ENCODE measurements at regions not wholly inside any gene's neighbourhood (a gene's known extent, or its start where the extent isn't known, plus 50 kb on each side); places are given as distances from the start of the nearest gene placed in this dataset.

GRCh38 chr20:1720845-1721475 is 63.4 kb upstream of the SIRPG start:
- no peak for FAIRE-seq
- Histone ChIP-seq H3K27me3 (ENCODE audit: control insufficient read depth in 3 of 3, insufficient read depth in 3 of 3, low read length in 3 of 3) (peaks cover 0 to 3% (median 0%) of the 10 kb centered on the region in 3 donors), H3K4me1 (ENCODE audit: control insufficient read depth in 3 of 3, insufficient read depth in 2 of 3, low read depth in 1 of 3, low read length in 2 of 3) (no peaks in the 10 kb centered on the region), H3K4me3 (ENCODE audit: low read depth in 1 of 3, low read length in 3 of 3) (no peak overlapping the region), H3K9me3 (ENCODE audit: control insufficient read depth in 2 of 2, insufficient read depth in 1 of 2, low read depth in 1 of 2, low read length in 1 of 2) (peaks cover 0 to 4% of the 10 kb centered on the region in 2 donors), H3K27ac (ENCODE audit: low read depth in 1 of 3, low read length in 2 of 3) (no peak overlapping the region), H3K36me3 (ENCODE audit: control insufficient read depth in 3 of 3, insufficient read depth in 2 of 3, low read depth in 1 of 3, low read length in 3 of 3) (no peaks in the 10 kb centered on the region)
- no peak for DNase-seq
- 82 to 85% (median 83%) methylated on average over 5 of the region's 5 CpGs for WGBS, 3 donors

GRCh38 chr20:1720226-1720625 is 62.6 kb upstream of the SIRPG start:
- Histone ChIP-seq H3K36me3 (ENCODE audit: control insufficient read depth in 3 of 3, insufficient read depth in 2 of 3, low read depth in 1 of 3, low read length in 3 of 3) (no peaks in the 10 kb centered on the region), H3K27ac (ENCODE audit: low read depth in 1 of 3, low read length in 2 of 3) (no peak overlapping the region), H3K27me3 (ENCODE audit: control insufficient read depth in 3 of 3, insufficient read depth in 3 of 3, low read length in 3 of 3) (peaks cover 0 to 3% (median 0%) of the 10 kb centered on the region in 3 donors), H3K9me3 (ENCODE audit: control insufficient read depth in 2 of 2, insufficient read depth in 1 of 2, low read depth in 1 of 2, low read length in 1 of 2) (peaks cover 0 to 4% of the 10 kb centered on the region in 2 donors), H3K4me1 (ENCODE audit: control insufficient read depth in 3 of 3, insufficient read depth in 2 of 3, low read depth in 1 of 3, low read length in 2 of 3) (no peaks in the 10 kb centered on the region), H3K4me3 (ENCODE audit: low read depth in 1 of 3, low read length in 3 of 3) (no peak overlapping the region)
- FAIRE-seq = no peak
- WGBS, 3 donors = 92 to 95% (median 94%) methylated on average over 4 of the region's 4 CpGs
- no peak for DNase-seq

- Histone ChIP-seq H3K4me1 (ENCODE audit: control insufficient read depth in 3 of 3, insufficient read depth in 2 of 3, low read depth in 1 of 3, low read length in 2 of 3) (no peaks in the 10 kb centered on the region), H3K4me3 (ENCODE audit: low read depth in 1 of 3, low read length in 3 of 3) (no peak overlapping the region), H3K27ac (ENCODE audit: low read depth in 1 of 3, low read length in 2 of 3) (no peak overlapping the region), H3K36me3 (ENCODE audit: control insufficient read depth in 3 of 3, insufficient read depth in 2 of 3, low read depth in 1 of 3, low read length in 3 of 3) (no peaks in the 10 kb centered on the region), H3K9me3 (ENCODE audit: control insufficient read depth in 2 of 2, insufficient read depth in 1 of 2, low read depth in 1 of 2, low read length in 1 of 2) (no peaks in the 10 kb centered on the region), H3K27me3 (ENCODE audit: control insufficient read depth in 3 of 3, insufficient read depth in 3 of 3, low read length in 3 of 3) (peaks cover 0 to 3% (median 0%) of the 10 kb centered on the region in 3 donors)
- DNase-seq = no peak
- WGBS, 3 donors = 66 to 69% (median 68%) methylated on average over 8 of the region's 8 CpGs
- no peak for FAIRE-seq
Measured at GRCh38 chr20:1718604-1719384, 61.2 kb upstream of the SIRPG start.

GRCh38 chr20:1712634-1713624 is 55.4 kb upstream of the SIRPG start:
- no peak for DNase-seq
- no peaks in the 10 kb centered on the region for H3K27me3 ChIP-seq (ENCODE audit: control insufficient read depth in 3 of 3, insufficient read depth in 3 of 3, low read length in 3 of 3)
- no peaks in the 10 kb centered on the region for H3K4me1 ChIP-seq (ENCODE audit: control insufficient read depth in 3 of 3, insufficient read depth in 2 of 3, low read depth in 1 of 3, low read length in 2 of 3)
- WGBS, 3 donors = 89 to 96% (median 90%) methylated on average over 4 of the region's 4 CpGs
- H3K27ac ChIP-seq (ENCODE audit: low read depth in 1 of 3, low read length in 2 of 3) = no peak overlapping the region
- peaks cover 0 to 4% of the 10 kb centered on the region in 2 donors for H3K9me3 ChIP-seq (ENCODE audit: control insufficient read depth in 2 of 2, insufficient read depth in 1 of 2, low read depth in 1 of 2, low read length in 1 of 2)
- H3K36me3 ChIP-seq (ENCODE audit: control insufficient read depth in 3 of 3, insufficient read depth in 2 of 3, low read depth in 1 of 3, low read length in 3 of 3) = no peaks in the 10 kb centered on the region
- FAIRE-seq = no peak
- no peak overlapping the region for H3K4me3 ChIP-seq (ENCODE audit: low read depth in 1 of 3, low read length in 3 of 3)

GRCh38 chr20:1711826-1712601 is 54.4 kb upstream of the SIRPG start:
- no peak for FAIRE-seq
- Histone ChIP-seq H3K27ac (ENCODE audit: low read depth in 1 of 3, low read length in 2 of 3) (no peak overlapping the region), H3K9me3 (ENCODE audit: control insufficient read depth in 2 of 2, insufficient read depth in 1 of 2, low read depth in 1 of 2, low read length in 1 of 2) (peaks cover 0 to 4% of the 10 kb centered on the region in 2 donors), H3K27me3 (ENCODE audit: control insufficient read depth in 3 of 3, insufficient read depth in 3 of 3, low read length in 3 of 3) (no peaks in the 10 kb centered on the region), H3K4me3 (ENCODE audit: low read depth in 1 of 3, low read length in 3 of 3) (no peak overlapping the region), H3K4me1 (ENCODE audit: control insufficient read depth in 3 of 3, insufficient read depth in 2 of 3, low read depth in 1 of 3, low read length in 2 of 3) (no peaks in the 10 kb centered on the region), H3K36me3 (ENCODE audit: control insufficient read depth in 3 of 3, insufficient read depth in 2 of 3, low read depth in 1 of 3, low read length in 3 of 3) (no peaks in the 10 kb centered on the region)
- no peak for DNase-seq
- 89 to 93% (median 93%) methylated on average over 14 of the region's 14 CpGs for WGBS, 3 donors

- FAIRE-seq = no peak
- no peak for DNase-seq
Measured at GRCh38 chr20:1711266-1711665, 53.7 kb upstream of the SIRPG start.

GRCh38 chr20:1710484-1710883 is 52.9 kb upstream of the SIRPG start:
- no peak for DNase-seq
- FAIRE-seq = no peak
- Histone ChIP-seq H3K27me3 (ENCODE audit: control insufficient read depth in 3 of 3, insufficient read depth in 3 of 3, low read length in 3 of 3) (no peaks in the 10 kb centered on the region), H3K4me1 (ENCODE audit: control insufficient read depth in 3 of 3, insufficient read depth in 2 of 3, low read depth in 1 of 3, low read length in 2 of 3) (no peaks in the 10 kb centered on the region), H3K4me3 (ENCODE audit: low read depth in 1 of 3, low read length in 3 of 3) (no peak overlapping the region), H3K36me3 (ENCODE audit: control insufficient read depth in 3 of 3, insufficient read depth in 2 of 3, low read depth in 1 of 3, low read length in 3 of 3) (no peaks in the 10 kb centered on the region), H3K9me3 (ENCODE audit: control insufficient read depth in 2 of 2, insufficient read depth in 1 of 2, low read depth in 1 of 2, low read length in 1 of 2) (peaks cover 0 to 4% of the 10 kb centered on the region in 2 donors), H3K27ac (ENCODE audit: low read depth in 1 of 3, low read length in 2 of 3) (no peak overlapping the region)
- 62 to 71% (median 67%) methylated on average over 7 of the region's 7 CpGs for WGBS, 3 donors

More at GRCh38 chr20:1711266-1711665, 53.7 kb upstream of the SIRPG start:
- no peak overlapping the region for H3K4me3 ChIP-seq (ENCODE audit: low read depth in 1 of 3, low read length in 3 of 3)
- H3K4me1 ChIP-seq (ENCODE audit: control insufficient read depth in 3 of 3, insufficient read depth in 2 of 3, low read depth in 1 of 3, low read length in 2 of 3) = no peaks in the 10 kb centered on the region
- H3K27me3 ChIP-seq (ENCODE audit: control insufficient read depth in 3 of 3, insufficient read depth in 3 of 3, low read length in 3 of 3) = no peaks in the 10 kb centered on the region
- H3K27ac ChIP-seq (ENCODE audit: low read depth in 1 of 3, low read length in 2 of 3) = no peak overlapping the region
- peaks cover 0 to 4% of the 10 kb centered on the region in 2 donors for H3K9me3 ChIP-seq (ENCODE audit: control insufficient read depth in 2 of 2, insufficient read depth in 1 of 2, low read depth in 1 of 2, low read length in 1 of 2)
- H3K36me3 ChIP-seq (ENCODE audit: control insufficient read depth in 3 of 3, insufficient read depth in 2 of 3, low read depth in 1 of 3, low read length in 3 of 3) = no peaks in the 10 kb centered on the region
- WGBS, 3 donors = 92 to 95% (median 93%) methylated on average over 11 of the region's 11 CpGs

Data from small intestine (tissue), 7 donors.